ENCODE measurements at regions not wholly inside any gene's neighbourhood (a gene's known extent, or its start where the extent isn't known, plus 50 kb on each side); places are given as distances from the start of the nearest gene placed in this dataset.

GRCh38 chr18:46184727-46185126, 80.5 kb downstream of the HAUS1 start:
- FAIRE-seq (no peak), DNase-seq (ENCODE audit: low read depth, low spot score) (no peak)
- dilution Hi-C loops (cut with MboI; ENCODE audit: extremely low pct_ligation_motif_present, low sequenced_read_pairs), result no loop called here
- Histone ChIP-seq H3K27ac (ENCODE audit: insufficient read depth, low read depth, low read length) (no peak overlapping the region), H4K20me1 (replicated peaks; ENCODE audit: control insufficient read depth, extremely low read depth, insufficient read depth, low read length) (peaks cover 7% of the 10 kb centered on the region), H3K79me2 (ENCODE audit: control insufficient read depth, insufficient read depth, low read length) (peaks cover 60% of the 10 kb centered on the region), H3K27me3 (ENCODE audit: control insufficient read depth in 2 of 2, insufficient read depth in 2 of 2, low read length in 2 of 2) (no peaks in the 10 kb centered on the region), H3K9me3 (replicated peaks; ENCODE audit: control insufficient read depth, insufficient read depth, low read length) (no peaks in the 10 kb centered on the region), H3K9ac (replicated peaks; ENCODE audit: extremely low read depth, insufficient read depth, low read length) (no peak overlapping the region), H3K4me1 (ENCODE audit: control insufficient read depth, extremely low read depth, insufficient read depth, low read length) (no peaks in the 10 kb centered on the region), H3K4me3 (replicated peaks in 1 of 3; ENCODE audit: insufficient read depth in 1 of 3, low read depth in 1 of 3, low read length in 3 of 3) (no peak overlapping the region), H3K9me1 (replicated peaks; ENCODE audit: control insufficient read depth, extremely low read depth, insufficient read depth, low read length) (no peaks in the 10 kb centered on the region), H3K36me3 (ENCODE audit: control insufficient read depth in 2 of 2, extremely low read depth in 1 of 2, insufficient read depth in 2 of 2, low read length in 2 of 2) (no peaks in the 10 kb centered on the region), H2AFZ (ENCODE audit: low read depth, low read length) (no peak overlapping the region), H3K4me2 (ENCODE audit: insufficient read depth, low read length) (no peak overlapping the region)
- ChIA-PET CTCF (interaction anchor here (3.4 to 4.9 kb wide), 2 partner anchors 11 to 27 kb away, joined by 17 to 40 read pairs; a partner anchor contains a TSS), POLR2A (no interaction called here)
- intact Hi-C loops (cut with micrococcal nuclease), result no loop called here
- no peak for TF ChIP-seq POLR2AphosphoS5 (IDR thresholded peaks at IDR 0.05; ENCODE audit: insufficient read depth, low read depth, low read length)
- TF ChIP-seq FOS (IDR thresholded peaks at IDR 0.05; ENCODE audit: borderline replicate concordance, insufficient read depth, low read length), result no peak
- no peak for TF ChIP-seq JUN (IDR thresholded peaks at IDR 0.05; ENCODE audit: borderline replicate concordance, insufficient read depth, insufficient read length, low read depth)
- TF ChIP-seq EZH2 (IDR thresholded peaks at IDR 0.05; ENCODE audit: borderline replicate concordance, low read depth, low read length, severe bottlenecking), result no peak
- no peak for TF ChIP-seq POLR2A (IDR thresholded peaks at IDR 0.05; ENCODE audit: low read depth, low read length)
- TF ChIP-seq CTCF (IDR thresholded peaks at IDR 0.05; ENCODE audit: extremely low read depth in 1 of 2, insufficient read depth in 1 of 2, low read depth in 1 of 2, low read length in 2 of 2), result no peak
- TF ChIP-seq MAX (IDR thresholded peaks at IDR 0.05; ENCODE audit: insufficient read depth, insufficient read length), result no peak
- TF ChIP-seq GATA2 (IDR thresholded peaks at IDR 0.05; ENCODE audit: insufficient read depth, insufficient read length, low read depth, low read length), result no peak
- no peak for TF ChIP-seq MYC (IDR thresholded peaks at IDR 0.05; ENCODE audit: low read depth, low read length)
- no TSS peak for BruUV-seq (replicated peaks)
